Astrocyte (in vitro differentiated cells and primary cell): ENCODE measurements at regions not wholly inside any gene's neighbourhood (a gene's known extent, or its start where the extent isn't known, plus 50 kb on each side); places are given as distances from the start of the nearest gene placed in this dataset.

Source experiments
- DNase-seq: peaks from one replicate; pipeline ENCODE4 v3.0.0-alpha.2; 2010; ENCODE audit warnings: low read depth
- FAIRE-seq: peaks from 2 replicates; lab custom pipeline; 2011; peaks lifted over from hg19 to GRCh38; lab: Jason Lieb, UNC
- H2AFZ ChIP-seq: 2 replicates; pipeline ENCODE4 v1.6.0; 2012; ENCODE audit warnings: low read depth, low read length, inconsistent platforms
- H3K27ac ChIP-seq: 2 replicates; pipeline ENCODE4 v1.5.1; 2011; ENCODE audit warnings: low read depth, low read length, inconsistent platforms
- H3K27me3 ChIP-seq: 2 replicates; pipeline ENCODE4 v1.6.0; 2011; ENCODE audit warnings: low read length, inconsistent platforms; ENCODE audit not compliant: insufficient read depth
- H3K36me3 ChIP-seq: 2 replicates; pipeline ENCODE4 v1.5.1; 2011; ENCODE audit warnings: low read length, inconsistent platforms; ENCODE audit not compliant: insufficient read depth
- H3K4me1 ChIP-seq: 2 replicates; pipeline ENCODE4 v1.5.1; 2011; ENCODE audit warnings: low read length, inconsistent platforms; ENCODE audit not compliant: insufficient read depth
- H3K4me2 ChIP-seq: 2 replicates; pipeline ENCODE4 v1.6.0; 2012; ENCODE audit warnings: low read length, inconsistent platforms
- H3K4me3 ChIP-seq: 2 replicates; pipeline ENCODE4 v1.5.1; 2011; ENCODE audit warnings: low read depth, mild to moderate bottlenecking, low read length, inconsistent platforms; ENCODE audit not compliant: insufficient read depth
- H3K79me2 ChIP-seq: 2 replicates; pipeline ENCODE4 v1.6.0; 2012; ENCODE audit warnings: mild to moderate bottlenecking, low read length, inconsistent platforms; ENCODE audit not compliant: insufficient read depth
- H3K9ac ChIP-seq: 2 replicates; pipeline ENCODE4 v1.6.0; 2012; ENCODE audit warnings: mild to moderate bottlenecking, low read length, inconsistent platforms
- H3K9me3 ChIP-seq: 2 replicates; pipeline ENCODE4 v1.5.1; 2012; ENCODE audit warnings: low read depth, mild to moderate bottlenecking, low read length, inconsistent platforms; ENCODE audit not compliant: insufficient read depth
- H4K20me1 ChIP-seq: 2 replicates; pipeline ENCODE4 v1.6.0; 2012; ENCODE audit warnings: low read length, inconsistent platforms; ENCODE audit not compliant: insufficient read depth
- H3K27ac Mint-ChIP-seq: one replicate; pipeline ENCODE4 v1.8.0; 2021; ENCODE audit warnings: mild to moderate bottlenecking, mixed read lengths; ENCODE audit not compliant: unreplicated experiment
- H3K27me3 Mint-ChIP-seq: one replicate; pipeline ENCODE4 v1.8.0; 2021; ENCODE audit warnings: low read depth, mixed read lengths; ENCODE audit not compliant: unreplicated experiment
- H3K36me3 Mint-ChIP-seq: one replicate; pipeline ENCODE4 v1.8.0; 2021; ENCODE audit warnings: low read depth, mixed read lengths; ENCODE audit not compliant: unreplicated experiment
- H3K4me1 Mint-ChIP-seq: one replicate; pipeline ENCODE4 v1.8.0; 2021; ENCODE audit warnings: low read depth, mixed read lengths; ENCODE audit not compliant: unreplicated experiment
- H3K4me3 Mint-ChIP-seq: one replicate; pipeline ENCODE4 v1.8.0; 2021; ENCODE audit warnings: mild to moderate bottlenecking, moderate library complexity, mixed read lengths; ENCODE audit not compliant: unreplicated experiment
- H3K9me3 Mint-ChIP-seq: one replicate; pipeline ENCODE4 v1.8.0; 2021; ENCODE audit warnings: mild to moderate bottlenecking, mixed read lengths; ENCODE audit not compliant: unreplicated experiment
- EZH2 ChIP-seq: IDR thresholded peaks from 2 replicates; pipeline ENCODE4 v1.6.1; 2012; ENCODE audit warnings: mild to moderate bottlenecking, low read length, inconsistent platforms; ENCODE audit not compliant: insufficient read depth
- TF ChIP-seq, protein P1 (sequence below): IDR thresholded peaks from 2 replicates; pipeline ENCODE4 v1.5.1; 2011; ENCODE audit warnings: low read depth, mild to moderate bottlenecking, inconsistent platforms, low read length, moderate library complexity; ENCODE audit not compliant: insufficient read depth

DNA sequence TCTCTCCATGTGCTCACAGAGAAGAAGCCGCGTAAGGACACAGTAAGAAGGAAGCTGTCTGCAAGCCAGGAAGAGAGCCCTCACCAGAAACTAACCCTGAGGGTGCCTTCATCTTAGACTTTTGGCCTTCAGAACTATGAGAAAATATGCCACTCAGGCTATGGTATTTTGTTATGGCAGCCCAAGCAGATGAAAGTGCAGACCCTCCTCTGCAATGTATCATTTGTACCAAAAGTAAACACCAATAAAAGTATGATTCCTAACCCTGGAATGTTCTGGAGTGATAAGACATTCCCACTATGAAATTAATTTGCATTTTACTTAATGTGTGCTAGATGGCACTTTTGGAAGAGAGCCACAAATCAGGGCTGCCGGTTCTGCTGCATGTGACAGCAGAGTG is 594.3 kb downstream of the UTRN start:
- H3K36me3 Mint-ChIP-seq, result no peaks in the 10 kb centered on the region

GRCh38 chr6:144882425-144882824 is 597.3 kb downstream of the UTRN start:
- Histone ChIP-seq H3K36me3 (no peaks in the 10 kb centered on the region), H2AFZ (no peak overlapping the region), H3K4me3 (no peak overlapping the region), H3K79me2 (no peaks in the 10 kb centered on the region), H4K20me1 (no peaks in the 10 kb centered on the region), H3K27me3 (no peaks in the 10 kb centered on the region), H3K27ac (no peak overlapping the region), H3K4me2 (no peak overlapping the region), H3K4me1 (no peaks in the 10 kb centered on the region), H3K9me3 (no peaks in the 10 kb centered on the region), H3K9ac (no peak overlapping the region)
- TF ChIP-seq, protein P1, sequence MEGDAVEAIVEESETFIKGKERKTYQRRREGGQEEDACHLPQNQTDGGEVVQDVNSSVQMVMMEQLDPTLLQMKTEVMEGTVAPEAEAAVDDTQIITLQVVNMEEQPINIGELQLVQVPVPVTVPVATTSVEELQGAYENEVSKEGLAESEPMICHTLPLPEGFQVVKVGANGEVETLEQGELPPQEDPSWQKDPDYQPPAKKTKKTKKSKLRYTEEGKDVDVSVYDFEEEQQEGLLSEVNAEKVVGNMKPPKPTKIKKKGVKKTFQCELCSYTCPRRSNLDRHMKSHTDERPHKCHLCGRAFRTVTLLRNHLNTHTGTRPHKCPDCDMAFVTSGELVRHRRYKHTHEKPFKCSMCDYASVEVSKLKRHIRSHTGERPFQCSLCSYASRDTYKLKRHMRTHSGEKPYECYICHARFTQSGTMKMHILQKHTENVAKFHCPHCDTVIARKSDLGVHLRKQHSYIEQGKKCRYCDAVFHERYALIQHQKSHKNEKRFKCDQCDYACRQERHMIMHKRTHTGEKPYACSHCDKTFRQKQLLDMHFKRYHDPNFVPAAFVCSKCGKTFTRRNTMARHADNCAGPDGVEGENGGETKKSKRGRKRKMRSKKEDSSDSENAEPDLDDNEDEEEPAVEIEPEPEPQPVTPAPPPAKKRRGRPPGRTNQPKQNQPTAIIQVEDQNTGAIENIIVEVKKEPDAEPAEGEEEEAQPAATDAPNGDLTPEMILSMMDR, result no peak
- TF ChIP-seq EZH2, result no peak
- H3K4me3 Mint-ChIP-seq, result no peak overlapping the region
- H3K27me3 Mint-ChIP-seq, result no peaks in the 10 kb centered on the region
- no peak for DNase-seq
- no peaks in the 10 kb centered on the region for H3K36me3 Mint-ChIP-seq
- H3K27ac Mint-ChIP-seq, result no peak overlapping the region
- no peaks in the 10 kb centered on the region for H3K9me3 Mint-ChIP-seq
- H3K4me1 Mint-ChIP-seq, result no peaks in the 10 kb centered on the region
- FAIRE-seq, result no peak

More for the DNA sequence above, 594.3 kb downstream of the UTRN start:
- TF ChIP-seq, protein P1, result no peak
- no peak for TF ChIP-seq EZH2
- DNase-seq (no peak), FAIRE-seq (no peak)
- Histone ChIP-seq H3K27ac (no peak overlapping the region), H3K4me3 (no peak overlapping the region), H3K36me3 (no peaks in the 10 kb centered on the region), H2AFZ (no peak overlapping the region), H3K27me3 (no peaks in the 10 kb centered on the region), H3K4me1 (no peaks in the 10 kb centered on the region), H3K79me2 (no peaks in the 10 kb centered on the region), H3K4me2 (no peak overlapping the region), H3K9me3 (no peaks in the 10 kb centered on the region), H3K9ac (no peak overlapping the region), H4K20me1 (no peaks in the 10 kb centered on the region)
- no peaks in the 10 kb centered on the region for H3K4me1 Mint-ChIP-seq
- no peak overlapping the region for H3K4me3 Mint-ChIP-seq
- H3K9me3 Mint-ChIP-seq, result no peaks in the 10 kb centered on the region
- H3K27me3 Mint-ChIP-seq, result no peaks in the 10 kb centered on the region
- H3K27ac Mint-ChIP-seq, result no peak overlapping the region

DNA sequence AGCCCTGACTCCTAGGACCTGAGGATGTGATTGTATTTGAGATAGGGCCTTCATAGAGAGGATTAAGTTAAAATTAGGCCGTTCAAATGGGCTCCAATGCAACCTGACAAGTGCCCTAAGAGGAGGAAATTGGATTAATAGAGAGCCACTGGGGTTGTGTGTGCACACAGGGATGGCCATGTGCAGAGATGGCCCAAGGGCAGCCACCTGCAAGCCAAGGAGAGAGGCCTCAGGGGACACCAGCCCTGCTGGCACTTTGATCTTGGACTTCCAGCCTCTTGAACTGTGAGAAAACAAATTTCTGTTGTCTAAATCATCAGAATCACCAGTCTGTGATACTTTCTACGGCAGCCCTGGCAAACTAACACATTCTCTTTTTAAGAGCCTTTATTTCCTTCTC is 598.8 kb downstream of the UTRN start:
- Histone ChIP-seq H3K4me2 (no peak overlapping the region), H3K36me3 (no peaks in the 10 kb centered on the region), H3K4me3 (no peak overlapping the region), H3K9ac (no peak overlapping the region), H3K27me3 (no peaks in the 10 kb centered on the region), H3K79me2 (no peaks in the 10 kb centered on the region), H3K27ac (no peak overlapping the region), H4K20me1 (no peaks in the 10 kb centered on the region), H2AFZ (no peak overlapping the region), H3K4me1 (no peaks in the 10 kb centered on the region), H3K9me3 (no peaks in the 10 kb centered on the region)
- H3K27ac Mint-ChIP-seq, result no peak overlapping the region
- TF ChIP-seq, protein P1, result no peak
- H3K9me3 Mint-ChIP-seq, result no peaks in the 10 kb centered on the region
- no peak overlapping the region for H3K4me3 Mint-ChIP-seq
- no peaks in the 10 kb centered on the region for H3K27me3 Mint-ChIP-seq
- no peak for FAIRE-seq
- H3K4me1 Mint-ChIP-seq, result no peaks in the 10 kb centered on the region
- DNase-seq, result no peak
- H3K36me3 Mint-ChIP-seq, result no peaks in the 10 kb centered on the region
